Transverse colon (tissue), 4 donors: ENCODE measurements at regions not wholly inside any gene's neighbourhood (a gene's known extent, or its start where the extent isn't known, plus 50 kb on each side); places are given as distances from the start of the nearest gene placed in this dataset.

Experiments used
- DNase-seq: peaks from one replicate; pipeline ENCODE4 v3.0.0-alpha.2; 2019
- H3K27ac ChIP-seq, 4 donors: fragments of 200-600 bp; sonication (generic); 2 replicates each; pipeline ENCODE4 v1.5.1; 2016 to 2018; ENCODE audit warnings: inconsistent platforms in 4 of 4
- H3K27me3 ChIP-seq: fragments of 200-600 bp; sonication (generic); 2 replicates; pipeline ENCODE4 v1.5.1; 2017; ENCODE audit warnings: inconsistent platforms
- H3K36me3 ChIP-seq, 4 donors: fragments of 200-600 bp; sonication (generic); 2 replicates each; pipeline ENCODE4 v1.5.1; 2017 to 2019; ENCODE audit warnings: inconsistent platforms in 4 of 4
- H3K4me1 ChIP-seq, 4 donors: fragments of 200-600 bp; sonication (generic); 2 replicates each; pipeline ENCODE4 v1.5.1; 2017 to 2020; ENCODE audit warnings: inconsistent platforms in 4 of 4
- H3K4me3 ChIP-seq, 4 donors: fragments of 200-600 bp; sonication (generic); 1 replicate in 1 of 4; 2 replicates in 3 of 4; pipeline versions ENCODE4 v1.5.1 to v1.6.1; 2017 to 2019; ENCODE audit warnings: inconsistent platforms in 4 of 4
- H3K9me3 ChIP-seq, 2 donors: fragments of 200-600 bp; sonication (generic); 2 replicates each; pipeline ENCODE4 v1.5.1; 2017 to 2019; ENCODE audit warnings: inconsistent platforms in 2 of 2
- CTCF ChIP-seq, 5 experiments: fragments of 200-600 bp in 3 of 5; fragments of 450-650 bp in 2 of 5; sonication (generic) in 3 of 5; IDR thresholded peaks; 1 replicate in 2 of 5; 2 replicates in 3 of 5; pipeline ENCODE4 v1.5.1; 2016 to 2017; ENCODE audit warnings: antibody characterized with exemption in 5 of 5, inconsistent platforms in 3 of 5, mild to moderate bottlenecking in 2 of 5, moderate library complexity in 1 of 5
- EP300 ChIP-seq: sonication (generic); formaldehyde crosslinking; IDR thresholded peaks from one replicate; pipeline ENCODE4 v1.6.1; 2017; ENCODE audit warnings: antibody characterized with exemption, low read depth
- POLR2A ChIP-seq: fragments of 450-650 bp; IDR thresholded peaks from one replicate; pipeline ENCODE4 v1.6.1; 2016; ENCODE audit warnings: antibody characterized with exemption, mild to moderate bottlenecking, moderate library complexity
- POLR2AphosphoS5 ChIP-seq, 3 donors: sonication (generic); formaldehyde crosslinking; IDR thresholded peaks; one replicate each; pipeline ENCODE4 v1.6.1; 2016; ENCODE audit warnings: antibody characterized with exemption in 3 of 3
- WGBS, 2 donors: methylation state at CpG; one replicate each; pipeline ENCODE4 v1.1.5; 2018; ENCODE audit warnings: low coverage in 1 of 2; 5-methylcytosine and 5-hydroxymethylcytosine counted together
- in situ Hi-C, 4 donors: fragments of 200-750 bp; cut with MboI; loops; one replicate each; pipeline versions ENCODE4 v1.15.0 to v1.15.1; 2017; ENCODE audit warnings: low sequenced_read_pairs in 3 of 4, low pct_ligation_motif_present in 1 of 4, low pct_unique_long_range_greater_than_20kb in 1 of 4
- intact Hi-C: fragments of 100-400 bp; cut with DNase I; formaldehyde crosslinking; loops from one replicate; pipeline ENCODE4 v1.15.1; 2023; ENCODE audit warnings: low total_unique reads

GRCh38 chr5:56412601-56413379, 179.7 kb upstream of the ANKRD55 start:
- TF ChIP-seq EP300 (no peak), CTCF (IDR thresholded peaks at IDR 0.05) (no peak), POLR2AphosphoS5 (IDR thresholded peaks at IDR 0.05) (no peak), POLR2A (no peak)
- Histone ChIP-seq H3K27ac (peak overlapping the region; percentile 30 to 64 (median 54)), H3K4me1 (peaks cover 0 to 3% (median 0%) of the 10 kb centered on the region in 4 donors), H3K4me3 (no peak overlapping the region), H3K36me3 (no peaks in the 10 kb centered on the region), H3K9me3 (no peaks in the 10 kb centered on the region), H3K27me3 (no peaks in the 10 kb centered on the region)
- intact Hi-C loops (no loop called here), in situ Hi-C loops (no loop called here)
- 50 to 55% methylated on average over 8 to 9 of the region's 9 CpGs for WGBS, 2 donors
- DNase-seq, result peak; percentile 73

GRCh38 chr5:56410696-56411095, 177.6 kb upstream of the ANKRD55 start:
- WGBS, 2 donors, result 94 to 100% methylated on average over 1 to 6 of the region's 6 CpGs
- peaks cover 0 to 3% (median 0%) of the 10 kb centered on the region in 4 donors for H3K4me1 ChIP-seq
- no peaks in the 10 kb centered on the region for H3K9me3 ChIP-seq
- intact Hi-C loops (no loop called here), in situ Hi-C loops (no loop called here)
- H3K4me3 ChIP-seq, result no peak overlapping the region
- no peaks in the 10 kb centered on the region for H3K36me3 ChIP-seq
- DNase-seq, result no peak
- H3K27me3 ChIP-seq, result no peaks in the 10 kb centered on the region
- TF ChIP-seq POLR2A (no peak), EP300 (no peak), CTCF (IDR thresholded peaks at IDR 0.05) (no peak), POLR2AphosphoS5 (IDR thresholded peaks at IDR 0.05) (no peak)
- no peak overlapping the region for H3K27ac ChIP-seq

GRCh38 chr5:56409331-56410190, 176.4 kb upstream of the ANKRD55 start:
- Histone ChIP-seq H3K27ac (no peak overlapping the region), H3K9me3 (no peaks in the 10 kb centered on the region), H3K4me3 (no peak overlapping the region), H3K27me3 (no peaks in the 10 kb centered on the region), H3K36me3 (no peaks in the 10 kb centered on the region), H3K4me1 (peaks cover 0 to 3% (median 0%) of the 10 kb centered on the region in 4 donors)
- WGBS, 2 donors, result 68 to 71% methylated on average over 6 to 13 of the region's 13 CpGs
- intact Hi-C loops (no loop called here), in situ Hi-C loops (no loop called here)
- TF ChIP-seq CTCF (IDR thresholded peaks at IDR 0.05) (no peak), POLR2A (no peak), EP300 (no peak), POLR2AphosphoS5 (IDR thresholded peaks at IDR 0.05) (no peak)
- DNase-seq, result no peak

- intact Hi-C loops, result no loop called here
These were observed 173.7 kb upstream of the ANKRD55 start for GRCh38 chr5:56406838-56407237.

More at GRCh38 chr5:56406838-56407237, 173.7 kb upstream of the ANKRD55 start:
- H3K36me3 ChIP-seq, result no peaks in the 10 kb centered on the region
- H3K4me3 ChIP-seq, result no peak overlapping the region
- TF ChIP-seq POLR2AphosphoS5 (IDR thresholded peaks at IDR 0.05) (no peak), POLR2A (no peak), CTCF (IDR thresholded peaks at IDR 0.05) (no peak), EP300 (no peak)
- no peak for DNase-seq
- no peaks in the 10 kb centered on the region for H3K9me3 ChIP-seq
- no peak overlapping the region for H3K27ac ChIP-seq
- H3K4me1 ChIP-seq, result no peaks in the 10 kb centered on the region
- no peaks in the 10 kb centered on the region for H3K27me3 ChIP-seq
- in situ Hi-C loops, result no loop called here
- WGBS, 2 donors, result 88% methylated on average over 2 of the region's 2 CpGs; no CpG with 5 or more reads in 1 of the 2 donors
